Astrocyte of the cerebellum (primary cell): ENCODE measurements at regions not wholly inside any gene's neighbourhood (a gene's known extent, or its start where the extent isn't known, plus 50 kb on each side); places are given as distances from the start of the nearest gene placed in this dataset.

ENCODE experiments used
- DNase-seq: peaks from one replicate; pipeline ENCODE4 v3.0.0-alpha.2; 2011; ENCODE audit warnings: low read depth
- H3K4me3 ChIP-seq: 2 replicates; pipeline ENCODE4 v1.5.1; 2011; ENCODE audit warnings: mild to moderate bottlenecking, low read depth, low read length, moderate library complexity
- CTCF ChIP-seq: IDR thresholded peaks from 2 replicates; pipeline ENCODE4 v1.5.1; 2012; ENCODE audit warnings: low read length, low read depth, moderate library complexity, mild to moderate bottlenecking; ENCODE audit errors: missing control alignments
- in situ Hi-C: cut with HindIII; loops from 2 replicates; pipeline ENCODE4 v1.10.0; 2017; ENCODE audit warnings: low sequenced_read_pairs

GRCh38 chr12:41736436-41736835 lies 408.2 kb downstream of the GXYLT1 start:
- in situ Hi-C loops: no loop called here
- no peak for TF ChIP-seq CTCF
- no peak for DNase-seq
- no peak overlapping the region for H3K4me3 ChIP-seq

DNA sequence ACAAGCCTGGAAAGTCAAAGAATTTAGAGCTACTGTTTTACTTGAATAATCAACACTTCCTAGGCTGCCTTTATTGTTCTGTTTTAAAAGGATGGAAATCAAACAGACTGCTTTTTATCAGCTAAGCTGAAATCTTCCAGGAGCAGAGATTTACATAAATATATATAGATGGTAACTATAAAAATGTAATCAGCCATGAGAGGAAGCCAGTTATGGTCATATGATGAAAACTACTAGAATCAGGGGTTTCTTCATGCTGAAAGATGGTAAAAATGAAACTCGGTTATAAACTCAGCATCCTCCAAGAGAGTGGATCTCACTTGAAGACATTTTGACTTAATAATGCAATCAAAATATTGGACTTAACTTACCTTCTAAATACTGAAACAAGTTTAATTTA lies 413.0 kb downstream of the GXYLT1 start:
- no peak for TF ChIP-seq CTCF
- no peak for DNase-seq
- in situ Hi-C loops: no loop called here

DNA sequence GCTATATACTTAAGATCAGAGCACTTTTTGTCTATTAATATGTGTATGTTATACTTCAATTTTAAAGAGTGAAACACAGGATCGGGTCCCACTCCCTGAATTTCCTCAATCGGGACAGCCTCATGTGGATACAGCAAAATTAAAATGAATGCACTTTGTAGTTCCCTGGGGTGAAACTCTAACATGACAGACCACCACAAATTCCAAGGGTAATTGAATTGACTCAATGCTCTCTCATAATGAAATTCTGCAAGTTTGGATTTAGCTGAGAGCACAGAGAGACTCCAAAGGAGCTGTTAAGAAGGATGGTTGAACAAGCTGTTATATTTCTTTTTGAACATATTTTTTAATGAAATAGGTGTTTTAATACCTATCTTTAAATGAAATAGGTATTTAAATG lies 413.6 kb downstream of the GXYLT1 start:
- H3K4me3 ChIP-seq: no peak overlapping the region
- no peak for DNase-seq
- no peak for TF ChIP-seq CTCF
- in situ Hi-C loops: no loop called here

More for the DNA sequence above, 413.0 kb downstream of the GXYLT1 start:
- no peak overlapping the region for H3K4me3 ChIP-seq

DNA sequence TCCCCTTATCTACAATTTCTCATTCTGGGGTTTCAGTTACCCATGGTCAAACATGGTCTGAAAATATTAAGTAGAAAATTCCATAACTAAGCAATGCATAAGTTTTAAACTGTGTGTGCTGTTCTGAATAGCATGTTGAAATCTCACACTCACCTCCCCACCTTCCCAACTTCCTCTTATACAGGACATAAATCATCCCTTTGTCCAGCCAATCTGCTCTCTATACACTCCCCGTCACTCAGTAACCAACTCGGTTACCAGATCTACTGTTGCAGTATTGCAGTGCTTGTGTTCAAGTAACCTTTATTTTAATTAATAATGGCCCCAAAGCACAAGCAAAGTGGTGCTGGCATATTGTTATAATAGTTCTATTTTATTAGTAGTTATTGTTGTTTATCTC lies 420.5 kb downstream of the GXYLT1 start:
- no peak for DNase-seq
- no peak overlapping the region for H3K4me3 ChIP-seq
- TF ChIP-seq CTCF: no peak
- in situ Hi-C loops: no loop called here

- no peak overlapping the region for H3K4me3 ChIP-seq
- DNase-seq: no peak
- in situ Hi-C loops: no loop called here
- no peak for TF ChIP-seq CTCF
Measured at GRCh38 chr12:41719214-41719613, 425.5 kb downstream of the GXYLT1 start.

GRCh38 chr12:41715256-41715655 lies 429.4 kb downstream of the GXYLT1 start:
- no peak for TF ChIP-seq CTCF
- no peak overlapping the region for H3K4me3 ChIP-seq
- no peak for DNase-seq
- in situ Hi-C loops: no loop called here
